VCaP (cell line): ENCODE measurements at regions not wholly inside any gene's neighbourhood (a gene's known extent, or its start where the extent isn't known, plus 50 kb on each side); places are given as distances from the start of the nearest gene placed in this dataset.

ENCODE experiments used
- H3K27ac ChIP-seq: fragments of 450-650 bp; 2 replicates; pipeline ENCODE4 v1.5.1; 2017
- TF ChIP-seq, protein P1 (sequence below): fragments of 450-650 bp; conservative IDR thresholded peaks from 2 replicates; pipeline ENCODE4 v1.5.1; 2017; ENCODE audit warnings: mild to moderate bottlenecking, moderate library complexity

DNA sequence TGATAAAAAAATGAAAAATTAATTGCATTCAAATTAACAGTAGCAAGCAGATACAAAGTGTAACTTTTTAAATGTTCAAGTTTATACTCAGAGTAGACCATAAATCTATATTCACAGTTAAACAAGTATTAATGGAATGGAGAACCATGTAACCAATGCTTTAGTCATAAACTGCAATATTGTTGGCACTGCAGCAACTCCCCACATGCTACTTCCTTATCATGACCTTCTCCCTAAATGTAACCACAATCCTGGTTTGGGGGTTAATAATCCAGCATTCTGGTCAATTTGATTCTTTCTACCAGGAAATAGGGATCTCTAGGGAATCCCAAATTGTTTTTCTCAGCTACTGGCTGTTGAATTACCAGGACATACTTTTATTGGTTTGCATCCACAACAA lies 223.9 kb upstream of the DCAF8L1 start:
- H3K27ac ChIP-seq, result no peak overlapping the region
- TF ChIP-seq, protein P1, sequence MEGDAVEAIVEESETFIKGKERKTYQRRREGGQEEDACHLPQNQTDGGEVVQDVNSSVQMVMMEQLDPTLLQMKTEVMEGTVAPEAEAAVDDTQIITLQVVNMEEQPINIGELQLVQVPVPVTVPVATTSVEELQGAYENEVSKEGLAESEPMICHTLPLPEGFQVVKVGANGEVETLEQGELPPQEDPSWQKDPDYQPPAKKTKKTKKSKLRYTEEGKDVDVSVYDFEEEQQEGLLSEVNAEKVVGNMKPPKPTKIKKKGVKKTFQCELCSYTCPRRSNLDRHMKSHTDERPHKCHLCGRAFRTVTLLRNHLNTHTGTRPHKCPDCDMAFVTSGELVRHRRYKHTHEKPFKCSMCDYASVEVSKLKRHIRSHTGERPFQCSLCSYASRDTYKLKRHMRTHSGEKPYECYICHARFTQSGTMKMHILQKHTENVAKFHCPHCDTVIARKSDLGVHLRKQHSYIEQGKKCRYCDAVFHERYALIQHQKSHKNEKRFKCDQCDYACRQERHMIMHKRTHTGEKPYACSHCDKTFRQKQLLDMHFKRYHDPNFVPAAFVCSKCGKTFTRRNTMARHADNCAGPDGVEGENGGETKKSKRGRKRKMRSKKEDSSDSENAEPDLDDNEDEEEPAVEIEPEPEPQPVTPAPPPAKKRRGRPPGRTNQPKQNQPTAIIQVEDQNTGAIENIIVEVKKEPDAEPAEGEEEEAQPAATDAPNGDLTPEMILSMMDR, result no peak

DNA sequence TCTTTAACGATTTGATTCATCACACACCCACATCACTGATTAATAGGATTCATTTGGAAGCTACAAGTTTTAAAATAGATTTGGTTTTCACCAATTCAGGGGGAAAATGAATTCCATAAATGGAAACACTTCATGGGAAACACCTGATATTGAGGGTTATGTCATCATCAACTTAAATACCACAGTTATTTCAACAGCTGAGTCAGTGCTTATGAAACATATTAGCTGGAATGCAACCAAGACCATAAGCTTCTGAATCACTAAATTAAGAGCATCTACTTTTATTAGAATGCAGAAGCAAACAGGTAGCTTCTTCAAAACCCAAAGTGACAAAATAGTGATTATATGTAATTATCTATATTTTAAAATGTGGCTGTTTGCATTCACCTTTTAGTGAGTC lies 207.8 kb upstream of the DCAF8L1 start:
- TF ChIP-seq, protein P1, result no peak
- H3K27ac ChIP-seq, result no peak overlapping the region

DNA sequence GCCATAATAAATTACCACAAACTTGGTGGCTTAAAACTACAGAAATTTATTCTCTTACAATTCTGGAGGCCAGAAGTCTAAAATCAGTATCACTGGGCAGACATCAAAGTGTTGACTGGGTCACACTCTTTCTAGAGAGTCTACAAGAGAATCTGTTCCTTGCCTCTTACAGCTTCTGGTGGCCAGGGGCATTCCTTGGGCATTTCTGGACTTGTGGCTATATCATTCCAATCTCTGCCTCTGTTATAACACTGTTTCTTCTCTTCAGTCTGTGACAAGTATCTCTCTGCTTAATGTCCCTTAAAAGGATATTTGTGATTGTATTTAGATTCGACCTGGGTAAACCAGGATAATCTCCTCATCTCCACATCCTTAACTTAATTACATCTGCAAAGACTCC lies 207.3 kb upstream of the DCAF8L1 start:
- TF ChIP-seq, protein P1, result no peak
- H3K27ac ChIP-seq, result no peak overlapping the region

DNA sequence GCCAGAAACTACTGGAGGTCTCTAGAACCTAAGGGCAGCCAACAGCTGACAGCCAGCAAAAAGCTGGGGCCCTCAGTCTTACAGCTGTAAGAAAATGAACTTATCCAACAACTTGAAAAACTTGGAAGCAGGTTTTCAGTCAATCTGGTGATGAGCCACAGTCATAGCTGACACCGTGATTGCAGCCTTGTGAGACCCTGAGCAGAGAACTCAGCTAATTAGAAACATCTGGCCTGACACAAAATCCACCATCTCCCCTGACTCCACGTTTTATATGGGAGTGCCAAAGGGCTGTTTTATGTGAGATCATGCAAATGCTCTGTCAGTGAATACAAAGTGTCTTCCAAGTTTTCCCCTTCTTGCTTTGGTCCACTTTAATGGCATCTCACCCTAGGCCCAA lies 198.8 kb upstream of the DCAF8L1 start:
- TF ChIP-seq, protein P1, result no peak
- no peak overlapping the region for H3K27ac ChIP-seq

DNA sequence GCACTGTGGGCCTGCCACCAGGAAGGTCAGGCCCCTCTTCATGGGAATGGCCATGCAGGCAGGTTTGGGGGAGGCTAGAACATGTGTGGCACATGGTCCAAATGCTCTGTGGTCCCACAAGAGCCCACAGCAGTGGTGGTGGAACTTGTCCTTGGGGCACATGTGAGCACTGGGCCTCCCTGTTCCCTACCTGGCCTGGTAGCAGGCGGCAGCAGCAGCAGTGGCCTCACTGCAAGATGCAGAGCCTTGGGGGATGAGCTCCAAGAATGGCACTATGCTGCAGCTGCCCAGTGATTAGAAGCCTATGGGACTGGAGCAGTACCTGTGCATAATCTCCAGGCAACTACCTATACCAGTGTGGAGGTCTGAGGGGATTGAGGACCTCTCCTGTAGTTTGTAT lies 197.0 kb upstream of the DCAF8L1 start:
- TF ChIP-seq, protein P1, result no peak
- no peak overlapping the region for H3K27ac ChIP-seq

- TF ChIP-seq, protein P1, result peak; percentile 35
- H3K27ac ChIP-seq, result no peak overlapping the region
Observed at GRCh38 chrX:28177202-28177601, 196.0 kb upstream of the DCAF8L1 start.

DNA sequence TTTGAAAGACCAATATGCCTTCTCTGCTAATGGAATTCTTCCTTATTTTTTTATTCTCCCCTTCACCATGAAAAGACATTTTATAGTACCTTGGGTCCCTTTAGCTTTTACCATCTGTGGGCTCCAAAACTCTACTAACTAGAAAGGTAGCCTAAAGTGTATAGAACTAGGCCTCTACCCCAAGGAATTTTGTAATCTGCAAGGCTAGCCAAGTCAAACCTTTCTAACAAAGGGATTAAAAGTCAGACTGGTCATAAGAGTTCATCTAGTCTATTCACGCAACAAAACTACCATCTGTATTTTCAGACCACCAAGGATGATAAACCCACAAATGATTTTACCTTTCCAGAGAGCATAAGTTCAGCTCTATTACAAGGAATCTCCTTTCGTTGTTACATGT lies 189.5 kb upstream of the DCAF8L1 start:
- no peak overlapping the region for H3K27ac ChIP-seq
- TF ChIP-seq, protein P1, result no peak
